AG10803 (cell line): ENCODE measurements at regions not wholly inside any gene's neighbourhood (a gene's known extent, or its start where the extent isn't known, plus 50 kb on each side); places are given as distances from the start of the nearest gene placed in this dataset.

Source experiments
- DNase-seq: peaks from one replicate; pipeline ENCODE4 v3.0.0; 2010; ENCODE audit warnings: low read depth
- H3K4me3 ChIP-seq: 2 replicates; pipeline ENCODE4 v1.5.1; 2011; ENCODE audit warnings: mild to moderate bottlenecking, low read length, control low read depth
- TF ChIP-seq, protein P1 (sequence below): conservative IDR thresholded peaks from 2 replicates; pipeline ENCODE4 v1.5.1; 2011; ENCODE audit warnings: mild to moderate bottlenecking, low read length, control low read depth, inconsistent platforms

DNA sequence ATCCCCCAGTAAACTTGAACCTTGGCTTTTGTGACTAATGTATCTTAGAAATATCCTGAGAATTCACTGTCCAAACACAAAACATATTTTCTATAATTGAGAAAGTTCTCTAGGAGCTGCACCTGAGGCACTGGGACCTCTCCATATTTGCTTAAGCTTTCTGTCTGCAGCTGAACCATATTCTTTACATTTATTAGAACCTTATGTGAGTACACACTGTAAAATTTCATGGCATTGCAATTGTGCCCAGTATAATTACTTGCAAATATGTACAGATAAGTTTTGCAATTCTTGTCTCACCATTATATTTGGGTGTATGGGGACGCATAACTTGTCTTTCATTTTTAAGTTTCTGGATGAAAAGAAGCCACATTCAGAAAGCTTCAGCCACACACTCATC, 280.7 kb upstream of the KLHL1 start:
- no peak for DNase-seq
- H3K4me3 ChIP-seq, result no peak overlapping the region
- TF ChIP-seq, protein P1, sequence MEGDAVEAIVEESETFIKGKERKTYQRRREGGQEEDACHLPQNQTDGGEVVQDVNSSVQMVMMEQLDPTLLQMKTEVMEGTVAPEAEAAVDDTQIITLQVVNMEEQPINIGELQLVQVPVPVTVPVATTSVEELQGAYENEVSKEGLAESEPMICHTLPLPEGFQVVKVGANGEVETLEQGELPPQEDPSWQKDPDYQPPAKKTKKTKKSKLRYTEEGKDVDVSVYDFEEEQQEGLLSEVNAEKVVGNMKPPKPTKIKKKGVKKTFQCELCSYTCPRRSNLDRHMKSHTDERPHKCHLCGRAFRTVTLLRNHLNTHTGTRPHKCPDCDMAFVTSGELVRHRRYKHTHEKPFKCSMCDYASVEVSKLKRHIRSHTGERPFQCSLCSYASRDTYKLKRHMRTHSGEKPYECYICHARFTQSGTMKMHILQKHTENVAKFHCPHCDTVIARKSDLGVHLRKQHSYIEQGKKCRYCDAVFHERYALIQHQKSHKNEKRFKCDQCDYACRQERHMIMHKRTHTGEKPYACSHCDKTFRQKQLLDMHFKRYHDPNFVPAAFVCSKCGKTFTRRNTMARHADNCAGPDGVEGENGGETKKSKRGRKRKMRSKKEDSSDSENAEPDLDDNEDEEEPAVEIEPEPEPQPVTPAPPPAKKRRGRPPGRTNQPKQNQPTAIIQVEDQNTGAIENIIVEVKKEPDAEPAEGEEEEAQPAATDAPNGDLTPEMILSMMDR, result no peak

DNA sequence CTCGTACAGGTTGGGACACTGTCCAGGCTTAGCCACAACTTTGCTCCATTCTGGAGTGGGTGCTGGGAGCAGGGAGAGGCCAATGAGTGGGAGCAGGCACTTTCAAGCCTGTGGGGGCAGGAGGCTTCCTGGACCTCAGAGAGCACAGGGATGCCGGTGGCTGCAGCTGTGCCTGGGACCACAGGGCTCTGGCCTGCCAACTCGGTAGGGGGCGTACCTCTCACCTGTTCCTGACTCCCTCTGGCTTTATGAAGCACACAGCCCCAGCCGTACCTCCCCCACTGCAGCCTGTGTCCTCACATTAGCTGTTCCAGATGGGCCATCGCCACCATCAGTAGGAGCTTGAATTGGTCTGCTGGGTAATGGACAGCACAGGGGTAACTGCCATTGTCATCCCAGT, 278.7 kb upstream of the KLHL1 start:
- no peak for DNase-seq
- TF ChIP-seq, protein P1, result no peak
- H3K4me3 ChIP-seq, result no peak overlapping the region

DNA sequence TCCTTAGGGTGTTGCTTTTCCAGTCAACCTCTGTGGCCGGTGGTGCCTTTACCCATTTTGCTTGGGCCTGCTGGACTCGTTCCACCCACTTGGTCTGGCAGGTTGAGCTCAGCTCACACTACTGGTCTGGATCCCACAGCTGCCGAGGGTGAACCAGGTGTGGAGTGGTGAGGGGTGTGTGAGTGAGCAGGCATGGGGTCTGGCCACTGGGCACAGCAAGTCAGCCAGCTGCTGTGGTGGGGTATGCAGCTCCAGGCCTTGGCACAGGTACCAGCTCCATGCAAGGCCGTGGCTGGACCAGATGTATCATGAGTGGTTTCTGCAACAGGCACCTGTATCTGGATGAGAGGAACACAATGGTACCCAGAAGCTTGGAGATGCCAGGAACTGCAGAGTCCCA, 277.6 kb upstream of the KLHL1 start:
- H3K4me3 ChIP-seq, result no peak overlapping the region
- DNase-seq, result no peak
- TF ChIP-seq, protein P1, result no peak

DNA sequence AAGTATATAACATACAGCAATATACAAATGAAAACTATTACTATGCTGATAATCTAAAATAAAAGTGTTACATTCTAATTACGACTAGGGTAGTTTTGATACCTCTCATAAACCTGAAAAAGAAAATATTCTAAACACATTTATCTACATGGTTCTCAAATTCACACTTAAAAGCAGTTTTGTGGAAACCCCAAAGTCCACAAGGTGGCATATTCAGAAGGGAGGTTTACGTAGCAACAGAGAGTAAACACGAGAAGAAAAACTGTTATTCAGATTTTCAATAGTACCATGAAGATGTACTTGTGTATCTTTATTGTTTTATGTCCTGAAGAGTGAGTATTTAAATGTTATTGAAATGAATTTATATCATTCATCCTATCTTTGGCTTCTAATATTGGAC, 275.9 kb upstream of the KLHL1 start:
- TF ChIP-seq, protein P1, result no peak
- no peak for DNase-seq

DNA sequence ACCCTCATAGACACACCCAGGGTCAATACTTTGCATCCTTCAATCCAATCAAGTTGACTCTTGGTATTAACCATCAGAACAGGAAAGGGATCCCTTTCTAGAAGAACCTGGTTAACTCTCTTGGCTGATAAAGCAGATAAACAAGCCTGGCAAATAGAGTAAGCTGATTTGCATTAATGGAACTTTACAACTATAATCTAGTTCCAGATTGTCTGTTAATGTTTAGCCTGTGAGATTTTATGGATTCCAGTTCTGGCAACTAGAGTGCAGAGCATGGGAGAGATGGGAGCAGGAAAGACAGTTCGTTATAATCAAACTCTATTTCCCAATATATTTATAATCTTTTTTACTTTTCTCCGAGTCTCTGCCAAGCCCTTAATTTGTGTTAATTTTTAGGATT, 272.6 kb upstream of the KLHL1 start:
- TF ChIP-seq, protein P1, result no peak
- H3K4me3 ChIP-seq, result no peak overlapping the region
- DNase-seq, result no peak

More for the DNA sequence above, 275.9 kb upstream of the KLHL1 start:
- H3K4me3 ChIP-seq, result no peak overlapping the region

DNA sequence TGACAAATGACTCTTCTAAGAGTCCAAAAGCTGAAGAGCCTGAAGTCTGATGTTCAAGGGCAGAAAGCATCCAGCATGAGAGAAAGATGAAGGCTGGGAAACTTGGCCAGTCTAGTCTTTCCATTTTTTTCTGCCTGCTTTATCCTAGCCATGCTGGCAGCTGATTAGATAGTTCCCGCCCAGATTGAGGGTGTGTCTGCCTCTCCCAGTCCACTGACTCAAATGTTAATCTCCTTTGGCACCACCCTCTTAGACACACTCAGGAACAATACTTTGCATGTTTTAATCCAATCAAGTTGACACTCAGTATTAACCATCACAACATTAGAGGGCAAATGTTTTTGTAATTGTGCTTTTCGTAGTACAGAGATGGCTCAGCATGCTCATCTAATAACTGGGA, 267.5 kb upstream of the KLHL1 start:
- TF ChIP-seq, protein P1, result no peak
- H3K4me3 ChIP-seq, result no peak overlapping the region
- DNase-seq, result no peak

DNA sequence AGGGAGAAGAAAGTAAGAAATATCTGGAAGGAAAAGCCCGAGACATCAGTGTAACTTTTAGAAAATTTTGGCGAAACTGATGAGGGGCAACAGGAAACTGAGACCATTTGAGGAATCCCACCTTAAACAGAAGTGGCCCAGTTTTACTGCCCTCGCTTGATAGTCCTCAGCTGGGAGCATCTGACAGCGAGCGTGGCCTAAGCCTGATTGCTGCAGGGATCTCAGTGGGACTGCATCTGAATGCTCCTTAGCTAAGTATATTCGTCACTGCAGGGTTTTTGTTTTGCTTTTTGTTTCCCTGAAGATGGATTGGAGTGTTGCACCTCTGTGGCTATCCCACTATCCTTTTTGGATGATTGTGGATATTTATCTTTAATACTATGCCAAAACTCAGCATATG, 262.7 kb upstream of the KLHL1 start:
- TF ChIP-seq, protein P1, result no peak
- H3K4me3 ChIP-seq, result no peak overlapping the region
- DNase-seq, result no peak
